ENCODE measurements at regions not wholly inside any gene's neighbourhood (a gene's known extent, or its start where the extent isn't known, plus 50 kb on each side); places are given as distances from the start of the nearest gene placed in this dataset.

GRCh38 chr6:134600671-134601070 is 282.8 kb upstream of the SGK1 start:
- TF ChIP-seq EP300 (IDR thresholded peaks at IDR 0.05) (no peak), CTCF (IDR thresholded peaks at IDR 0.05) (no peak), POLR2AphosphoS5 (IDR thresholded peaks at IDR 0.05) (no peak)
- Histone ChIP-seq H3K27ac (no peak overlapping the region), H3K4me1 (peaks cover 0 to 3% (median 0%) of the 10 kb centered on the region in 4 donors), H3K27me3 (no peaks in the 10 kb centered on the region), H3K36me3 (no peaks in the 10 kb centered on the region), H3K4me3 (no peak overlapping the region), H3K9me3 (peaks cover 0 to 18% (median 8%) of the 10 kb centered on the region in 4 donors)
- DNase-seq: no peak
- intact Hi-C loops (cut with DNase I; ENCODE audit: low total_unique reads): no loop called here
- WGBS, 5 donors: 77 to 91% (median 89%) methylated on average over 7 of the region's 7 CpGs

- no peaks in the 10 kb centered on the region for H3K27me3 ChIP-seq
- peak in 1 of 2 donors; percentile 68 for DNase-seq
- peaks cover 0 to 18% (median 8%) of the 10 kb centered on the region in 4 donors for H3K9me3 ChIP-seq
- TF ChIP-seq CTCF (IDR thresholded peaks at IDR 0.05) (no peak), EP300 (IDR thresholded peaks at IDR 0.05) (no peak), POLR2AphosphoS5 (IDR thresholded peaks at IDR 0.05) (no peak), POLR2A (IDR thresholded peaks at IDR 0.05) (no peak)
- no peaks in the 10 kb centered on the region for H3K36me3 ChIP-seq
- H3K27ac ChIP-seq: peak overlapping the region in 1 of 5 donors; percentile 55
- no peak overlapping the region for H3K4me3 ChIP-seq
- H3K4me1 ChIP-seq: peaks cover 0 to 3% (median 0%) of the 10 kb centered on the region in 4 donors
- WGBS, 5 donors: 39 to 69% (median 54%) methylated on average over 3 of the region's 3 CpGs
- intact Hi-C loops (cut with DNase I; ENCODE audit: low total_unique reads): no loop called here
Measured at GRCh38 chr6:134599079-134599478, 281.2 kb upstream of the SGK1 start.

- WGBS, 5 donors: 92 to 100% (median 96%) methylated on average over 1 of the region's 1 CpG; no CpG with 5 or more reads in 1 of the 5 donors
- Histone ChIP-seq H3K36me3 (no peaks in the 10 kb centered on the region), H3K27ac (no peak overlapping the region), H3K4me3 (no peak overlapping the region), H3K27me3 (no peaks in the 10 kb centered on the region), H3K4me1 (peaks cover 0 to 3% (median 0%) of the 10 kb centered on the region in 4 donors), H3K9me3 (peaks cover 0 to 11% (median 8%) of the 10 kb centered on the region in 4 donors)
- intact Hi-C loops (cut with DNase I; ENCODE audit: low total_unique reads): no loop called here
- TF ChIP-seq CTCF (IDR thresholded peaks at IDR 0.05): no peak
- TF ChIP-seq EP300 (IDR thresholded peaks at IDR 0.05): no peak
- TF ChIP-seq POLR2AphosphoS5 (IDR thresholded peaks at IDR 0.05): no peak
- TF ChIP-seq POLR2A (IDR thresholded peaks at IDR 0.05): no peak
- no peak for DNase-seq
Measured at GRCh38 chr6:134596191-134596590, 278.3 kb upstream of the SGK1 start.

- Histone ChIP-seq H3K36me3 (no peaks in the 10 kb centered on the region), H3K27me3 (no peaks in the 10 kb centered on the region), H3K4me3 (no peak overlapping the region), H3K4me1 (peaks cover 0 to 3% (median 0%) of the 10 kb centered on the region in 4 donors), H3K9me3 (no peaks in the 10 kb centered on the region), H3K27ac (no peak overlapping the region)
- no peak for TF ChIP-seq EP300 (IDR thresholded peaks at IDR 0.05)
- TF ChIP-seq POLR2AphosphoS5 (IDR thresholded peaks at IDR 0.05): no peak
- TF ChIP-seq POLR2A (IDR thresholded peaks at IDR 0.05): no peak
- TF ChIP-seq CTCF (IDR thresholded peaks at IDR 0.05): no peak
- WGBS, 5 donors: 85 to 97% (median 90%) methylated on average over 1 of the region's 1 CpG
- intact Hi-C loops (cut with DNase I; ENCODE audit: low total_unique reads): no loop called here
- DNase-seq: no peak
Measured at GRCh38 chr6:134594881-134595280, 277.0 kb upstream of the SGK1 start.
